Daoy (cell line): ENCODE measurements at regions not wholly inside any gene's neighbourhood (a gene's known extent, or its start where the extent isn't known, plus 50 kb on each side); places are given as distances from the start of the nearest gene placed in this dataset.

Experiments
- DNase-seq: peaks from one replicate; pipeline ENCODE4 v3.0.0-alpha.2; 2015; ENCODE audit warnings: low read depth

GRCh38 chr1:63199706-63200335 is 122.5 kb upstream of the FOXD3 start:
- no peak for DNase-seq

- DNase-seq = no peak
Observed at GRCh38 chr1:63200676-63201075, 121.7 kb upstream of the FOXD3 start.

- DNase-seq = no peak
Observed at GRCh38 chr1:63203641-63204040, 118.7 kb upstream of the FOXD3 start.

GRCh38 chr1:63205776-63206175 is 116.6 kb upstream of the FOXD3 start:
- DNase-seq = no peak

GRCh38 chr1:63214553-63214952 is 107.8 kb upstream of the FOXD3 start:
- no peak for DNase-seq

- no peak for DNase-seq
Observed at GRCh38 chr1:63223426-63223825, 98.9 kb upstream of the FOXD3 start.

- DNase-seq = no peak
Observed at GRCh38 chr1:63230722-63231121, 91.6 kb upstream of the FOXD3 start.

- DNase-seq = no peak
Observed at GRCh38 chr1:63238721-63239120, 83.6 kb upstream of the FOXD3 start.

GRCh38 chr1:63245186-63245585 is 77.2 kb upstream of the FOXD3 start:
- DNase-seq = no peak

GRCh38 chr1:63248216-63248615 is 74.2 kb upstream of the FOXD3 start:
- DNase-seq = no peak

GRCh38 chr1:63255153-63255552 is 67.2 kb upstream of the FOXD3 start:
- DNase-seq = no peak

- DNase-seq = peak; percentile 52
Observed at GRCh38 chr1:63261736-63262458, 60.5 kb upstream of the FOXD3 start.

GRCh38 chr1:63262459-63262770 is 60.0 kb upstream of the FOXD3 start:
- no peak for DNase-seq

GRCh38 chr1:63264161-63264560 is 58.2 kb upstream of the FOXD3 start:
- DNase-seq = no peak

- no peak for DNase-seq
Observed at GRCh38 chr1:63266857-63267256, 55.5 kb upstream of the FOXD3 start.

GRCh38 chr1:63268876-63269275 is 53.5 kb upstream of the FOXD3 start:
- DNase-seq = no peak

- DNase-seq = no peak
Observed at GRCh38 chr1:63269571-63269970, 52.8 kb upstream of the FOXD3 start.
